Stomach smooth muscle (tissue), 2 donors: ENCODE measurements at regions not wholly inside any gene's neighbourhood (a gene's known extent, or its start where the extent isn't known, plus 50 kb on each side); places are given as distances from the start of the nearest gene placed in this dataset.
"Not testable (repeated sequence)": the region's sequence is repeated elsewhere in the genome, so short reads cannot be mapped to it uniquely, and the experiment has no call there.

Experiments
- H3K27ac ChIP-seq: one replicate; pipeline ENCODE4 v1.7.0; 2013; ENCODE audit warnings: mild to moderate bottlenecking, low read length, inconsistent platforms
- H3K27me3 ChIP-seq, 2 donors: one replicate each; pipeline ENCODE4 v1.7.0; 2013; ENCODE audit warnings: low read length in 2 of 2; ENCODE audit not compliant: insufficient read depth in 2 of 2, control insufficient read depth in 1 of 2
- H3K36me3 ChIP-seq, 2 donors: one replicate each; pipeline ENCODE4 v1.7.0; 2013; ENCODE audit warnings: low read length in 2 of 2; ENCODE audit not compliant: control insufficient read depth in 2 of 2, insufficient read depth in 2 of 2
- H3K4me1 ChIP-seq: one replicate; pipeline ENCODE4 v1.7.0; 2013; ENCODE audit warnings: low read length; ENCODE audit not compliant: control insufficient read depth, insufficient read depth
- H3K4me3 ChIP-seq, 2 donors: one replicate each; pipeline ENCODE4 v1.7.0; 2013; ENCODE audit warnings: low read length in 2 of 2
- H3K9ac ChIP-seq, 2 donors: one replicate each; pipeline ENCODE4 v1.7.0; 2013; ENCODE audit warnings: low read length in 2 of 2, mild to moderate bottlenecking in 1 of 2
- H3K9me3 ChIP-seq, 2 donors: one replicate each; pipeline ENCODE4 v1.7.0; 2013; ENCODE audit warnings: low read length in 2 of 2; ENCODE audit not compliant: control insufficient read depth in 2 of 2
- donor health status: healthy.
- donor health status: Pancreatic carcinoma.

GRCh38 chr3:82627733-82628132 lies 866.3 kb upstream of the GBE1 start:
- Histone ChIP-seq H3K27me3 (no peaks in the 10 kb centered on the region), H3K36me3 (no peaks in the 10 kb centered on the region), H3K9me3 (peaks cover 0 to 4% of the 10 kb centered on the region in 2 donors), H3K4me1 (no peaks in the 10 kb centered on the region), H3K9ac (no peak overlapping the region), H3K27ac (no peak overlapping the region), H3K4me3 (no peak overlapping the region)

GRCh38 chr3:82620744-82621143 lies 859.3 kb upstream of the GBE1 start:
- H3K27me3 ChIP-seq, H3K36me3 ChIP-seq, H3K9ac ChIP-seq, H3K9me3 ChIP-seq, H3K4me1 ChIP-seq, H3K27ac ChIP-seq, H3K4me3 ChIP-seq: not testable (repeated sequence)

GRCh38 chr3:82618594-82618993 lies 857.1 kb upstream of the GBE1 start:
- H3K27me3 ChIP-seq, result no peaks in the 10 kb centered on the region
- no peak overlapping the region for H3K9ac ChIP-seq

GRCh38 chr3:82610236-82610635 lies 848.8 kb upstream of the GBE1 start:
- H3K27me3 ChIP-seq, result no peaks in the 10 kb centered on the region
- no peaks in the 10 kb centered on the region for H3K4me1 ChIP-seq
- H3K36me3 ChIP-seq, result no peaks in the 10 kb centered on the region
- no peak overlapping the region for H3K4me3 ChIP-seq
- H3K9me3 ChIP-seq, result no peaks in the 10 kb centered on the region
- H3K27ac ChIP-seq, result no peak overlapping the region
- H3K9ac ChIP-seq, result no peak overlapping the region

More at GRCh38 chr3:82618594-82618993, 857.1 kb upstream of the GBE1 start:
- H3K4me3 ChIP-seq, result no peak overlapping the region
- no peaks in the 10 kb centered on the region for H3K9me3 ChIP-seq
- no peaks in the 10 kb centered on the region for H3K36me3 ChIP-seq
- H3K27ac ChIP-seq, result no peak overlapping the region
- H3K4me1 ChIP-seq, result no peaks in the 10 kb centered on the region

GRCh38 chr3:82607391-82607790 lies 845.9 kb upstream of the GBE1 start:
- Histone ChIP-seq H3K36me3 (no peaks in the 10 kb centered on the region), H3K4me1 (no peaks in the 10 kb centered on the region), H3K9ac (no peak overlapping the region), H3K9me3 (no peaks in the 10 kb centered on the region), H3K27ac (no peak overlapping the region), H3K27me3 (no peaks in the 10 kb centered on the region), H3K4me3 (no peak overlapping the region)

- no peaks in the 10 kb centered on the region for H3K27me3 ChIP-seq
- H3K36me3 ChIP-seq, result no peaks in the 10 kb centered on the region
- no peak overlapping the region for H3K4me3 ChIP-seq
- no peak overlapping the region for H3K9ac ChIP-seq
- no peak overlapping the region for H3K27ac ChIP-seq
- H3K9me3 ChIP-seq, result peaks cover 3% of the 10 kb centered on the region in 2 donors
- no peaks in the 10 kb centered on the region for H3K4me1 ChIP-seq
Observed at GRCh38 chr3:82596805-82597204, 835.4 kb upstream of the GBE1 start.

GRCh38 chr3:82595530-82595929 lies 834.1 kb upstream of the GBE1 start:
- no peak overlapping the region for H3K9ac ChIP-seq
- peaks cover 3% of the 10 kb centered on the region in 2 donors for H3K9me3 ChIP-seq
- no peak overlapping the region for H3K4me3 ChIP-seq
- H3K4me1 ChIP-seq, result no peaks in the 10 kb centered on the region
- no peaks in the 10 kb centered on the region for H3K36me3 ChIP-seq
- no peak overlapping the region for H3K27ac ChIP-seq
- no peaks in the 10 kb centered on the region for H3K27me3 ChIP-seq

- Histone ChIP-seq H3K9me3 (no peaks in the 10 kb centered on the region), H3K36me3 (no peaks in the 10 kb centered on the region), H3K9ac (no peak overlapping the region), H3K4me3 (no peak overlapping the region), H3K4me1 (no peaks in the 10 kb centered on the region), H3K27ac (no peak overlapping the region), H3K27me3 (no peaks in the 10 kb centered on the region)
Observed at GRCh38 chr3:82587174-82587573, 825.7 kb upstream of the GBE1 start.

GRCh38 chr3:82586414-82586813 lies 825.0 kb upstream of the GBE1 start:
- Histone ChIP-seq H3K4me1 (no peaks in the 10 kb centered on the region), H3K27me3 (no peaks in the 10 kb centered on the region), H3K9ac (no peak overlapping the region), H3K36me3 (no peaks in the 10 kb centered on the region), H3K4me3 (no peak overlapping the region), H3K27ac (no peak overlapping the region), H3K9me3 (no peaks in the 10 kb centered on the region)

- not testable (repeated sequence) for H3K9ac ChIP-seq, H3K4me1 ChIP-seq, H3K27ac ChIP-seq, H3K4me3 ChIP-seq, H3K9me3 ChIP-seq, H3K36me3 ChIP-seq, H3K27me3 ChIP-seq
Observed at GRCh38 chr3:82586002-82586401, 824.6 kb upstream of the GBE1 start.

GRCh38 chr3:82585591-82585990 lies 824.1 kb upstream of the GBE1 start:
- not testable (repeated sequence) for H3K27ac ChIP-seq, H3K4me1 ChIP-seq, H3K9ac ChIP-seq, H3K4me3 ChIP-seq, H3K9me3 ChIP-seq, H3K36me3 ChIP-seq, H3K27me3 ChIP-seq

- H3K9me3 ChIP-seq, H3K9ac ChIP-seq, H3K4me1 ChIP-seq, H3K4me3 ChIP-seq, H3K27ac ChIP-seq, H3K27me3 ChIP-seq, H3K36me3 ChIP-seq: not testable (repeated sequence)
Observed at GRCh38 chr3:82584861-82585260, 823.4 kb upstream of the GBE1 start.
